COLO829 (cell line): ENCODE measurements at regions not wholly inside any gene's neighbourhood (a gene's known extent, or its start where the extent isn't known, plus 50 kb on each side); places are given as distances from the start of the nearest gene placed in this dataset.
A peak's percentile ranks its signal among the peaks of the same experiment; 100 is the strongest.
"Not testable (repeated sequence)": the region's sequence is repeated elsewhere in the genome, so short reads cannot be mapped to it uniquely, and the experiment has no call there.

Experiments used
- DNase-seq: peaks from one replicate; pipeline ENCODE4 v3.0.0; 2012; ENCODE audit warnings: low spot score

DNA sequence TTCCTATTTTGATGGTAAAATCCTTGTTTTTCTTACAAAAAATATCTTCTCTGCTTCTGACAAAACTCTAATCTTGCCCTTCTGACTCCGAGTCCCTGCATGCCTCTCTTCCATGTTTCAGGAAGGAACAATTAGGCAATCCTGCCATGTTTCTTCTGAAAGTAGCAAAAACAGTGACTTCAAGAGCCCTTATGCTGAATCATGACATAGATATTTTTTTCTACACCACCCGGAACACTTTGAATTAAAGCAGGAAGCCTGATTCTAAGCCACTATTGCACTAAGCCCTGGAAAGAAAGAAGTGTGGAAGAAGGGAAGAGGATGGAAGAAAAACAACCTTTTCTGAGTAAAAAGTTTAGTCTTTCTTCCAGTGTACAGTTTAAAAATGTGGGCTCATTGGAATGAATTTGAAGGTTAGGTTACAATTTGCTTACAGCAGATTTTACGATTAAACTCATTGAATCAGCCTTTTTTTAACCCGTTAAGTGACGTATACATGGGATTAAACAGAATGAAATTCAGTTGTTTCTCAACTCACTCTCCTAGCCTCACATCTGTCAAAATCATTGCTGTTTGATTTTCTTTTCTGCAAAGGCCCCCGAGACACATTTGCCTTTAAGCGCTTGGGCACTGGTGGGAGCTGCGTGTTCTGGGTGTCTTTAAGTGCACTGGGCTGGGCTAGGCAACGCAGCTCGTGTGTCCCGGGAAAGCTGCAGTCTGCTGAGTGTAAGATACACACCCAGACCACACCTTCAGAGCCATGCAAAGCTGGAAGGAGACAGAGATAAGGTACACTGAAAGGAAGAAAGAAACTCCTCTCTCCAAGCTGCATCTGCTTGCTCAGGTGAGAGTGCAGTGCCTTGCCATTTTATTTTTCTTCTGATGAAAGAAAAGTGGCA is 159.4 kb upstream of the CITED2 start:
- DNase-seq: no peak

DNA sequence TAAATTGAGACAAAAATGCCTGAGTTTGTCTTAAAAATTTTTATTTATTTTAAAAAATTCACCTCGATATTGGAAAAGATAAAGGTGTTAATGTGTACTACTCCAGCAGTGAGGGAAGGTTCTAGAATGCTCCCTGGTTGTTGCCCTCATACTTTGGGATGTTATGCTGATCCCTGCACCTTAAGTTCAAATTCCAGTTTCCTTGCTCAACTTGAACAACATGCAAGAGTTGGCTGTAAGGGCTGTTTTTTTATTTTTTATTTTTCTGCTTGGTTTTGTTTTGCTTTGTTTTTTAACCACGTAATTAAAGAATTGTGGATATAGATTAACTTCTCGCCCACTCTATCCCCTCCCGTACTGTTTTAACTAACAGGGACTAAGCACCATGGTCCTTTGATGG is 158.7 kb upstream of the CITED2 start:
- DNase-seq: no peak

DNA sequence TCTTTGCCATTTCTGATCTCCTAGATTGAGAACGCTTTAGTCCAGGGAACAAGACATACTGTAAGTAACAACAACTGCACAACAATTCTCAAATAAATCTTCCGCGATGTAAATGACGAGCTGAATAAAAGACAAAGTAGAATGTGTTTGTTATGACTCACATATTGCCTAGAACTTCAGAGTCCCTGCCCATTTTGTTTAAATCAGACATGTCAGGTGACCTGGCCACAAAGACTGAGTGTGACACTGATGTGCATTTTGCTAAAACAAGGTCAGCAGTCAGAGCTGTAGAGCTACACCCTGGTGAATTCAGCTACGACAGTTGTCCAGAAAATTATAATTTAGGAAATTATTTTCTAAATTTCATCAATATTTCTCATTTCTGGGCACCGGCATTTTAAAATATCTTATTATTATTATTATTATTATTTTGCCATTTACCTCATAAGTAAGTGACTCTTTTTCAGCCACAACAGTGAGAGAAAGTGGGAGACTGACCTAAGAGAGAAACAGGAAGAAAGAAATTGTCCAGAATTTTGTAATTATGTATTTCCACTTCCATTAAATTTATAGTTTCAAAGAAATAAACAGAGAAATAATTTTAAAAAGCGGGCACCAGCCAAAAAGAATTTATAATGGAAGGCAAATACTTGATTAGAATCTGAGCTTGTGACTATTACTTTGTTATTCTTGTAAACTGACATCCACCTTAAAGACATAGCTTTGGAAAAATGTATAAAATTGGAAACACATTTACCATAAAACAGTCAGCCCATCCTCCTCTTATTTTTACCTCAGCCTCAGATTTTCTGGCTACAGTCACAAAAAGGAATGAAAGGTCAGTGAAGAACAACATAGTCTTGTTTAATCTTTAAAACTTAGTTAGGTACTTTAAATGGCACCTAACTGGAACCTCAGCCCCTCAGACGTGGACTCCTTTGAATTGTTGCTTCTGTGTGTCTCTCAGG is 157.0 kb upstream of the CITED2 start:
- peak; percentile 44 for DNase-seq

DNA sequence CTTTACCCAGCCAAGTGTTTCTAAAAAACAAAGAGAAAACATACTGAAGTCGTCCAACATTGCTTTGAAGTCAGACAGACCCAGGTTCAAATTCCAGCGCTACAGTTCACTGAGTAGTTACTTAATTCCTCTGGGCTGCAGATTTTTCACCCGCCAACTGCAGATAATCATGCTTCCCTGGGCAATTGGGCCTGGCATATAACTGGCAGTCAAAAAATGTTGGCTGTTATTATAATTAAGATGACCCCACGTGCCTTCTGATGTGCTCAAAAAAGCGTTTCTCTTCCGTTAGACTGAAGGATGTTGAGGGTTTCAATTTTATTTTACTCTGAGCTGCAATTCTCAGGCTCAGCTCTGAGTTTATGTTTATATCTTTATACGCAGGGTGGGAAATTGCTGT is 156.1 kb upstream of the CITED2 start:
- DNase-seq: no peak

DNA sequence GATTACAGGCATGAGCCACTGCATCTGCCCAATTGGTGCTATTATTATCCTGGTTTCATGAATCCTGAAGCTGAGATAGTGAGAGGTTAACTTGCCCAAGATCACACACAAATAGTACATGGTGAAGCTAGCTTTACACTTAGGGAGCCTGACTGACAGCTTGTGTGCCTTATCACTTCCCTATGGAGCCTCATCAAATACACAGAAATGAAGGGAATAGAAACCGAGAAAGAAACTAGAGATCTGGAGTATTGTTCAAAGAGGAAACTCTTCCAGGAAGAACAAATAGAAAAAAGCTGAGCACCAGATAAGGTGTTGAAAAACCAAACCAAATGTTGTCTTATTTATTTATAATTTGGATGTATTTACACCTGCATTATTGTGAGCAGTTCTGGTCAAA is 155.0 kb upstream of the CITED2 start:
- no peak for DNase-seq

DNA sequence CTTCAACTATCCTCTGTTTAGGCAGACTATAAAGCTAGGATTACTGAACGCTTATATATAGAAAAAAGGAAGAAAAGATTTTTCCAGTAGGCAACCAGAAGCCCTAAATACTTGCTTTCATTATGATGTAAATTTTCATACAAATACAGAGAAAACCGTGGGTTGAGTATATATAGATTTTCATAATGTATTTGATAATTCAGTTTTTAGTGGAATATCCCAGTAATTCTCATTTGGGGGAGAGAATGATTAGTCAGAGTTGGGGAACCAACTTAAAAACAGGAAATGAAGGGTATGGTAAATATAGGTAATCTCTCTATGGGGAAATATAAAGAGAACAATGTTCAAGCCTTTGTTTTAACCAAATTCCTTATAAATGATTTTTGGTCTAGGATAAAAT is 154.0 kb upstream of the CITED2 start:
- DNase-seq: no peak

DNA sequence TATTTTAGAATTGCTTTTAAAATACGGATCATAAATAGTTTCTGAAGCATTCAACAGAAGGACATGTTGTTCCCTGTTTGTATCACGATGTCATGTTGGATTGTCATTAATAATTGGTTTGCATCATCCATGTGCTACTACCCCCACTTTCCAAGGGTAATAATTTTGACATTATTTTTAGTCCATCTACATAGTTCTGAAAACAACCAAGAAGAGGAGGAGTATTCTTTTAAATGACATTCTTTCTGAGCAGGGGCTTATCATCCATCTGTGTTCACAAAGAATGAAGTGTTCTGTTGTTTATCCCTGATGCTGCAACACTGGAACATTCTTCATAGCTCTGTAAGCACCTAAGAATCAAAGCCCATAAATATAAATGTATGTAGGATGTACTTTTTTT is 151.0 kb upstream of the CITED2 start:
- DNase-seq: peak; percentile 20

DNA sequence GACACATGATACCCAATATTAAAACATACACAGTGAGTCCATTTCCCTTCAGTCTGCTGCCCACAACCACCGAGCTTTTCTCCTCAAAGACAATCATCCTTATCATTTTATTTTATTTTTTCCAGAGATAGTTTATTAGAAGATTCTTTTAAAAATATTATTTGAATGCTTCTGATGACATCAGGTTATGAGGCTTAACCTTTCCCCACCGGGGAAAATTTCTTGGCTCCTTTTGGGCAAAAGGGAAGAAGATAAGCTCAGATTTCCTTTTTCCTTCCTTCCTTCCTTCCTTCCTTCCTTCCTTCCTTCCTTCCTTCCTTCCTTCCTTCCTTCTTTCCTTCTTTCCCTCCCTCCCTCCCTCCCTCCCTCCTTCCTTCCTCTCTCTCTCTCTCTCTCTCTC is 149.5 kb upstream of the CITED2 start:
- no peak for DNase-seq

DNA sequence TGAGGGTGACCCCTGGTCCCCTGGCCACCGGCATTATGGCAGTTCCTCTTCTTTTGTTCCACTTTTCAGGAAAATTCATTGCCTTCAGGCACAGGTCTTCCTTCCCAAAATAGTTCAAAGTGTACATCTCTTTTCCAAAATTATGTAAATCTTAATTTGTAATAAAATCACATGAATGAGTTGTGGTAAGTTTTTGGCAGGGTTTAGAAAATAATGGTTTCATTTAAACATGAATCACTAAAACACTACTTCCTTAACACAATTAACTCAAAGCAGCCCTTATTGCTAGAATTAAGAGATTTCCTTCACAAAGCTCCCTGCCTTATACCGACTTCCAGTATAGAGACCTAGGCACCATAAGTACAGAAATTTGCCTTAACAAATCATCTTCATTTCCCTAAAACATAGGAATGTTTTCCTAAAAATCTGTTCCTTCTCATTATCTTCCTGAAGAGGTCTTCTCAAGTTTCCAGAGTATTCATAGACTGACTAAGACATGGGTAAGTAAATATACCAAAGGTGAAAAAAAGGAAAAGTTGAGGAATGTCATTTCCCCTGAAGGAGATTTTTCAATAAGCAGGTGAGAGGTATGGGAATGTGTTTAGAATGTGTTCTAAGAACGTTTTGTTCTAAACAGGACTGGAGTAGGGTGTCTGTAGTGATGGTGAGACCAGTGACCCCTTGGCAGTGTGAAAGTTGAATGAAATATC is 148.2 kb upstream of the CITED2 start:
- DNase-seq: no peak

DNA sequence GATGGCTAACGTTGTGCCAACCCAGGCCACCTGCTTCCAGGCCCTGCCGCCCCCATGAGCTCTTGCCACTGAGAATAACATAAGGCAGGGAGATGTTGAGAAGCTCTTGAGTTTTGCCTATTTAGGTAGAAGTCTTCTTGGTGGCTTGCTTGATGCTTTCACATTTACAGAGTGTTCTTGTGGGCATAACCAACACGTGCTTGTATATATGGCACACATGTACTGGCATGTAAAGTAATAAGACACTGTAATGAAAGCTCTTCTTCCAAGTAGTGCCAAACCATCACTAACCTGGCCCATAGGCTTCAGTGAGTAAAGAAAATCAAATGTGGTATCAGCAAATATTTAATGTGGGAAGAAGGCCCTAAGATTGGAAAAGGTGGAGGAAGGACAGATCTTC is 146.9 kb upstream of the CITED2 start:
- no peak for DNase-seq

DNA sequence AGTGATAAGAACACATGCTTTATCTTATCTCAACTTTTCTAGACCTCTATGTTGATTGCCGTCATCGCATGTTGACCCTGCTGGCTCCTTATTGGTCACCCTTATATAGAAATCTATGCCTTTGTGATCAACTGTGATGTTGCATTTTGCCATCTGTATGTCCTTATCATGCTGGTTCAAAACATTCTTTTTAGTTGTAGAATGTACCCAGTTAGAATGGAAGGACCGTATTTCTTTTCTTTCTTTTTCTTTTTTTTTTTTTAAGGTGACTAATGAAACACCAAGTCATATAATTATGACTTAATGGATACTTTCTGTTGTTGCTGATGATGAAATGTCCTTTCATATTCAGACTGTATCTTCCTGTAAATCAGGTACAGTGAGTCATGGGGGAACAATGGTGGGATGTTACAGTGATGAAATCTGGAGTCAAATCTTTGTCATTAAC is 145.9 kb upstream of the CITED2 start:
- DNase-seq: no peak

DNA sequence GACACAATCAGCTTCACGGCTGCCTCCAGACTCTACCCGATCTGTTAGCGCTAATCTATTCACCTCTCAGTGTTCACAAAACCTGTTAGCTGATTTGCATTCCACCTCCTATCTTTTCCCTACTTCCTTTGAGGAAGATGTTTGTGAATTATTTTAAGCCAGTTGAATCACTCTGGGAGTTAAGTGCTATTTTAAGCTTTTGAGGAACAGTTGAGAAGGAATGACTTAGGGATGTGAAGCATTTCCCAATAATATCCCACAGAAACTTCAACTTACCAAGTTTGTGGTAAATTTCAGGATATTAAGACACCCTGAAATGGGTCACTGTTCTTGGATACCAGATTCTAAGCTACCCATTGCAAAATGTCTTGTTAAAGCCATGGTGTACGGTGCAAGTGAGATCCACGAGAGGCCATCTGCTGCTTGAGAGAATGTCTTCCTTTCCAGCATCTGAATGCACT is 145.2 kb upstream of the CITED2 start:
- DNase-seq: no peak

DNA sequence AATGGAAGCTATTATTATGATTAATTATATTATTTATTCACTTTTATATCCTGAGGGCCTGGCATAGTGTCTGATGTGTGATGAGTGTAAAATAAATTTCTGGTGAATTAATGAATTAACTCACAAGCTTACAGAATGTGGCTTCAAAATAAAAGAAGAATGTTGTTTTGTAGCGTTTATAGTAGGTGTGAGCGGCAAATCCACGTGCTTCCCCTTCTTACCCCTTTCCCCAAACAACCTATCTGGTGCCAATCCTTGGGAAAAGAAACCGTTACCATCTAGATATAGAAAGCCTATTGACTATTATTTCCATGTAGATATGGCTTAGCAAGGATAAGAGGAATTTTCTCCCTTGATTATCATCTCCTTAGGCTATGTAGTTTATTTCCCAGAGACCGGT is 144.6 kb upstream of the CITED2 start:
- no peak for DNase-seq

DNA sequence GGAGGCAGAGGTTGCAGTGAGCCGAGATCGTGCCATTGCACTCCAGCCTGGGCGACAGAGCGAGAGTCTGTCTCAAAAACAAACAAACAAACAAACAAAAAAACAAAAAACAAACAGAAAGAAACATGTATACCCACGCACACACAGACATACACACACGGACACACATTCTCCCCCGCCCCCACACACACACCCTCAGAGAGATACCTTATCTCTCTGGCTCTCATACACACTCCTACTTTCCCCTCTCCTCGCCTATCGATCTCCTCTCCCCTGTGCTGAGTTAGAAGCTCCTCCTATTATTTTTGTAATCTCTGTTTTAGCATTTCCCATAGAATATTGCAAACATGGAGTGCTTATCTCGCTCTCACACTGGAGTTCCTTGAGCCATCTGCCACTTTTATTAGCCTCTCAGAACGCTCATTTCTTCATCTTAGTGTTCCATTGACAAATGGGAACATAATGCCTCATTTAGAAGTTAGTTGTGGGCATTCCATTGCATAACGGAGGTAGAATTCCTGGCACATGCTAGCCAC is 144.2 kb upstream of the CITED2 start:
- DNase-seq: no peak

DNA sequence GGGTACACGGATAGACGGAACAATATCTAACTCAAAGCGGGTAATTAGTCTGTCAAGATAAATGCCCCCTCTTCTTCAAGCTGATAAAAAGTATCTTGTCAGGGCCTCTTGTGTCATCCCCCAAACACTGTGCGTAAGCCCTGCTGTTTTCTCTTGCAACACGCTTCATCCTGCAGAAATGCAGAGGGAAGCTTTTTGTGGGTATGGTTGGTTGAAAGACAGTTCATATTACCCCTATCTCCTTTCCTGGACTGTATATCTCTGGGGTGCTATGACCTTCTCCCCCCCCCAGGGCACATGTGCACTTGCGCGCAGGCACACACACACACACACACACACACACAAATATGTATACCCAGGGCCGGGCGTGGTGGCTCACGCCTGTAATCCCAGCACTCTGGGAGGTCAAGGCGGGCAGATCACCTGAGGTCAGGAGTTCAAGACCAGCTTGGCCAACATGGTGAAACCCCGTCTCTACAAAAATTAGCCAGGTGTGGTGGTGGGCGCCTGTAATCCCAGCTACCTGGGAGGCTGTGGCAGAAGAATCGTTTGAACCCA is 143.6 kb upstream of the CITED2 start:
- not testable (repeated sequence) for DNase-seq

DNA sequence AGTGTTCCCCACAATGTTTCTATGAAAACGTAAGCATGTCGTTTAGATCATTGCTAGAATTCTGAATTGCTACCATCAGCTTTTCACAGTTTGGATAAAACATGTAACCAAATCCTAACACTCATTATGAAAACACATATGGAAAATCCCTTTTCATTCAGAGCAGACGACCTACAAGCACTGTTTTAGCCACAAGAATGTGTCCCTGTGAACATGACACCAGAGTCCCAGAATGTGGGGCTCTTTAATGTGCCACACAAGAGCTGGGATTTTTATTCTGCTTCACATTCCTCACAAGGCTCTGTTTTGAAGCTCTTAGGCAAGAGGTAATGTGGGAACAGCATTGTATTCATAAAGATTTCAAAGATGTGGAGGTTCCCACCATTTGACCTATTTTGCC is 141.1 kb upstream of the CITED2 start:
- no peak for DNase-seq

DNA sequence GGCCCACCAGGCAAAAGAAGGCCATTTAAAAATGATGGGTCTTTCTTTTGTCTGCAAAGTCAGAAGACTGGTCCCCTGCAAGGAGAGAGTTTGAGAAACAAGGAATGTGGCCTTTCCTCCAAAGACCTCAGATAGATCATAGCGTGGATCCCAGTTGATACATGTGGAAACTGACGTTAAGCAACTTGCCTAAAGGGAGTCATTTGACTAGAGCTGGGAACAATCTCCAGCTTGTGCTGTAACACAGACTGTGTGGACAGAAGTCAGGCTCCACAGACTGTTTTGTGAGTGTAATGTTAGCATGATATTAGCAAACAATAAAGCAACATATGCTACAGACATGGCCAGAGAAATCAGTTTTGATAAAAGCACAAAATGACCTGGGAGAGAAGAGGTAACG is 140.4 kb upstream of the CITED2 start:
- DNase-seq: no peak

DNA sequence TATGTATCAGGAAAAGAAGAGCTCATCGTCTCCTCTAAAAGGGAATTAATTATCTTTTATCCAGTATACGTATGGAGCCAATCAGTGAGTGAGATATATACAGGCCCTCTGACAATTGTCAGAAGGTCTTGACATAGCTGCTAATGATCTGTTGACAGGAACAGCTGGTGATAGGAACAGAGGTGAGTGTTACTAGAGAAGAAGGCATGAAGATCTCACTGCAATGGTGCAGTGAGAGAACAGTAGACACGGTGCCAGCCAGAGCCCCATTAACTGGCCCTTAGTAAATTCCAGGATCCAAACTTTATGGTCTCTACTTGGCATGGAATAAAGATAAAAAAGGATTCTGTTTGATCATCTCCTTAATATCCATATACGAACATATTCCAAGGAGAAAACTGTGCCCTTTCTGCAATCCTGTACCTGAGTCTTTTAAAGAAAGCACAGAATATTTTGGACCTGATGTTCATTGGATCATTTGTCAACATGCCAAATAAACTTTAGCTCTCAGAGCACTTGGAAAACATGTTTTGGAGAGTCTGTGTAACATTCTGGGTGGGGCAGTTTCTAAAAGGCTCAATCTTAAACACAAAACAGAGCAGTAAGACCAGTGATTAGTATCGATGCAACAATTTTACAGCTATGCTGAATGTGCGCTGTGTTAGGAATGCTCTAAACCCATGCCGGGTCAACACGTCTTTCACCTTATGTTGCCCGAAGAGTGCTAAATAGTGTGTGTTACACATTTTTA is 135.8 kb upstream of the CITED2 start:
- DNase-seq: no peak

DNA sequence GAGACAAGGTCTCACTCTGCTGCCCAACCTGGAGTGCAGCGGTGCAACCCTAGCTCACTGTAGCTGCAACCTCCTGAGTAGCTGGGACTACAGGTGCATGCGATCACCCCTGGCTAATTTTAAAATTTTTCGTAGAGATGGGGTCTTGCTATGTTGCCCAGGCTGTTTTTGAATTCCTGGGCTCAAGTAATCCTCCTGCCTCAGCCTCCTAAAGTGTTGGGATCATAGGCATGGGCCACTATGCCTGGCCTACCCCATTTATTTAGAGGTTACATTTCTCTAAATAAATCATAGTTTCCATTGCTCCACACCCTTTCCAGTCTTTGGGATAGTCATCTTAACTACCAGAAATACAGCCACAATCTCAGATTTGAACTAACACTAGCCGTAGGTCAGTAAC is 134.7 kb upstream of the CITED2 start:
- no peak for DNase-seq

DNA sequence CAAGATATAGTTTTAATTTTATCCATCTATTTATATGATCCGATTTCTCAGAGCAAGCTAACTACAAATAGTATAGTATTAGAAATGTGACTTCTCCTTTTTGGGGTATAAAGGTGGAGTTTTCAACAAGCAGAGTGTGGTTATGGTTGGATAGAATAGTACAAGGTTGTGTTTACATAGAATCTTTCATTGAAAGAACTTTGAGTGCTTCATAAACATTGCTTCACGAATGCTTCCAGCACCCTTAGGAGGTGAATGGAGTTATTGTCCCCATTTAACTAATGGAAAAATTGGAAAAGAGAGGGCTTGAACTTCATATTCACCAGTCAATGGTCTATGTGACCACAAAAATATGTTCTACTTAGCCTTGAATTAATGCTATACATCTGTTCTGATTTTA is 134.1 kb upstream of the CITED2 start:
- DNase-seq: no peak

DNA sequence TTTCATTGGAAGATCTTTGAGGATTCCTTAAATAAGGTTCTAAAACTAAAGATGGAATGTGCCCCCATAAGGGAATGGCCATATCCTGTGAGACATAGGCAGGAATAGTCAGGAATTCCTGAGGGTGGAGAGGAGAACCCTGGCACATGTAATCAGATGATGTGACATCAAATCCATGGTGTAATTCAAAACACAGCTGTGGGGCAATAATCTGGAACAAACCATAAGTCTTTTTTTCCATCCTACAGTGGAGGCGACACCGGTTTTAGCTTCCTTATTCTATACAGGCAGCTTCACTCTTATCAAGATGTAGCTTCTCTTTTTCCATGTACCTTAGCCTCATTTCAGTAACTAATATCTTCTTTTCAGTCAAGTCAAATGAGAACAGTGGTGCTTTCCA is 133.6 kb upstream of the CITED2 start:
- DNase-seq: no peak
